ENCODE measurements at regions not wholly inside any gene's neighbourhood (a gene's known extent, or its start where the extent isn't known, plus 50 kb on each side); places are given as distances from the start of the nearest gene placed in this dataset.

DNA sequence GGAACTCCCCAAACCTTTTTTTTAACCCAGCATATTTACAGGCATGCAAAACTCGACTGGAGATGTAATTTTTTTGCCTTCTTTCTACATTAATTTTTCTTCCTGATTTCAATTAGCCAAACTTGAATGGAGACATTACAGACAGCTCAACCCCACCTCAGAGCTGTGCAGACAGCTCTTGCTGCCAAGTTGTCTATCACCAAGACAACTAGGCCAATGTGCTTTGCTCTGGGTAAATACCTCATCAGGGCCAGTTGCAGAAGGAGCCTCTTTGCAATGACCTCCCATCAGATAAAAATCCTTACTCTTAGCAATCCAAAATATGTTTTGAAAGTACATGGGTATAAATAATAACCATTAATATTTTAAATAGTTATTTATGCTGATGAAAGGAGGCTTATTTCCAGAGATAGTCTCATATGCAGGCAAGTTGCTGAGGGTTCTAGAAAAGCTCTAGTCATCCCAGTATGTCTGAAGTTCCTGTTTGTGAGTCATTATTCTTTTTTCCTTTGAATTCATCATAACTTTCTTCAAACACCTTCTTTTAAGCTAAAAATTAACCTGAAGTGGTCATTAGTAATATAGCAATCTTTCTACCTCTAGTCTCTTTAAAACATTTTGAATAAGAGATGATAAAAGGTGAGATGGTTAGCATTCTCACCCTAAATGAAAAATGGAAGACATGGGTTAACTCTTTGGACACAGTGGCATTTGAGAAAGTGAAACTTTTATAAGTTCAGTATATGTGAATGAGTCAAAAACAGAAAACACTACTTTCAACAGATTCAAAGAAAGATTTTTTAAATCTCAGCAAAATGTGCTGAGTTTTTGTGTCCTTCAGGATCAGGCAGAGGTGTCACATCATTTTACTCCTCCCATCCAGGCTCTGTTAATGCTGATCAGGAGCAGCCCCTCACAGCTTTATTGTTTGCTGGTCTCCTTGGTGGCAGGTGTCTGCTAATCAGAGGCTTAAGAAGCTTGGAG, 475.5 kb upstream of the FGF16 start:
- TF ChIP-seq POLR2A (IDR thresholded peaks at IDR 0.05) (no peak), CTCF (IDR thresholded peaks at IDR 0.05) (no peak)

Data from tibial nerve (tissue), 3 donors.